Stimulated activated CD4-positive, alpha-beta T cell treated with anti-CD3 and anti-CD28 coated beads, Interleukin-4, amount 100 ng/mL, for 4 hours (primary cell): ENCODE measurements at regions not wholly inside any gene's neighbourhood (a gene's known extent, or its start where the extent isn't known, plus 50 kb on each side); places are given as distances from the start of the nearest gene placed in this dataset.
"Not testable (repeated sequence)": the region's sequence is repeated elsewhere in the genome, so short reads cannot be mapped to it uniquely, and the experiment has no call there.

ENCODE experiments used
- DNase-seq, 2 experiments: peaks; one replicate each; pipeline ENCODE4 v3.0.0-alpha.2; 2020

DNA sequence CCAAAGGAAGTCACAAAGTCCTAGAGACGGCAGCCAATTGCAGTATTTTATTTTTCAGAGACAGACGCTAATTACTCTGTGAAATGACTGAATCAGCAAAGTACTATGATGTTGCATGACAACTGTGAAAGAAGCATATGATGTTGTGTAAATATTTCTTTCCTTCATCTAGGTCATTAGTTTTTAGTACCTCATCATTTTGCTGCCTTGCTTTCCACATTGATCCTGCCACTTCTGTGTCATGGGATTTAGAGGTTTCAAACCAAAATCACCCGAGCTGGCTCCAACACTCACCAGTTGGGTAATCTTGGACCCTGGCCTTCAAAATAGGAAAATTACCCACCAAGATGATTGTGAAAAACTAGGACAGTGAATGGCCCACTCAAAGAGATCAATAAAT lies 585.2 kb downstream of the ACTL7B start:
- no peak for DNase-seq

GRCh38 chr9:108270051-108270450 lies 585.7 kb downstream of the ACTL7B start:
- DNase-seq: no peak

GRCh38 chr9:108269371-108269770 lies 586.4 kb downstream of the ACTL7B start:
- no peak for DNase-seq

DNA sequence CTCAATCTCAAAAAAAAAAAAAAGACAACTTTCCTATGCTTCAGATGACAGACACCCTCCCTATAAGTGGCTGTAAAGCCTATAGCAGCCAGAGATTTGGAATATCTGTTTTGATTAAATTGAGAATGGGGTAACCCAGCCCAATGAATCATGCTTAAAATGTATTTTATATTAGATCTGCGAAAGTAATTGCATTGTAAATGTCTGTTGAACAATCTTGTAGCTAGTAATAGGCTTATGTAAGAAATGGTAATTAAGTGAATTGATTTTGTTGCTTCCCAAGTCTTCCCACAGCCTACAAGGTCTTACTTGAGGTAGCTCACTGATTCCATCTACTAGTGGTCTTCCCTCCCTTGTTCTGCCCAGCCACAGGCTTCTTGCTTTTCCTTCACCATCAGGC lies 590.7 kb downstream of the ACTL7B start:
- no peak for DNase-seq

DNA sequence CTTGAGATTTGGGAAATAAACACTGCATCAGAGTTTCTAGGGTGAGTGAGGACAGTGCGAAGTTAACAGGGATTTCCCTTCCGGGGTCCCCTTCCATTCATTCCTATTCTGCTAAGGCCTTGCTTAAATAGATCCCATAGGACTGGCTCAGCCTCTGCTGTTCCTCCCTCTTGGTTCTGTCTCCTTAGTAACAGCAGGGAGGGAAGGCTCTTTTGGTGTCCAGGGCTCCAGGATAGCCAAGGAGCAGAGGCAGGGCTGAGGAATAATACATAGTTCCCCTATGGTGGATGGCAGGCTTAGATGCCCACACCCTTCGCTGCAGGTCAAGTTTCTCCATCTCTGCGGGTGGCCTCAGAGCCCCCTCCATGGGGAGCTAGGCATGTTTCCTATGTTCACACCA lies 591.7 kb downstream of the ACTL7B start:
- no peak for DNase-seq

- no peak for DNase-seq
These were observed 593.0 kb downstream of the ACTL7B start for GRCh38 chr9:108262836-108263235.

- no peak for DNase-seq
These were observed 595.7 kb downstream of the ACTL7B start for GRCh38 chr9:108259917-108260675.

- DNase-seq: no peak
These were observed 597.1 kb downstream of the ACTL7B start for GRCh38 chr9:108258640-108259039.

- no peak for DNase-seq
These were observed 598.4 kb downstream of the ACTL7B start for GRCh38 chr9:108257382-108257781.

DNA sequence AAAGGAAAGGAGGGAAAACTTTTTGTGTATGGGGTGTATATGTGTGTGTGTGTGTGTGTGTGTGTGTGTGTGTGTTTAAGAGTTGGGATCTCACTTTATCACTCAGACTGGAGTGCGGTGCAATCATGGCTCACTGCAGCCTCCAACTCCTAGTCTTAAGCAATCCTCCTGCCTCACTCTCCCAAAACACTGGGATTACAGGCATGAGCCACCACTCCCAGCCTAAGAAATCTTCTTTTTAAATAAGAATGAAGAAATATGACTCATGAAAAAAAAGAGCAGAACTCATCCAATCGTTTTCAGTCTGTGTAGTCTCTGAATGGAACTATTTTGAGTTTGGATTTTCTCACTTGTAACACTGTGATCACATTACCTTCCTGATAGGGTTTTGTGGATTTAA lies 601.5 kb downstream of the ACTL7B start:
- DNase-seq: no peak

GRCh38 chr9:108247391-108247790 lies 608.4 kb downstream of the ACTL7B start:
- DNase-seq: not testable (repeated sequence)

- DNase-seq: no peak
These were observed 609.9 kb downstream of the ACTL7B start for GRCh38 chr9:108245901-108246300.

GRCh38 chr9:108245331-108245730 lies 610.5 kb downstream of the ACTL7B start:
- DNase-seq: no peak

DNA sequence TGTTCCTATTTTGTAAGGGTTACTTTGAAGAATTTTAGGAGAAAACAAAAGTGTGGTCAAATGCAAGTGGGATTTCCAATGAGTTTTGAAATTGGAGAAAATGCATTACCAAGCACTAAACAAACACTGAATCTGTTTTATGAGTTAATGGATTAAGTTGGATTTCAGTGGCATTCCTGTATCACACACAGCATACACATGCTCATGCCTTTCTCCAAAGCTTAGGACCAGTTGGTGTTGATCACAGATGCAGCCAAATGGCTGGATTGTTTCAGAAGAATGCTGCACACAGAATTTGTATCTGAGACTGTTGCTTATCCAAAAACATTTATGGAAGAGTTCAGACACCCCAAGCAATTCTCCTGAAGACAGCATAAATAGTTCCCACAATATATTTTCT lies 611.1 kb downstream of the ACTL7B start:
- DNase-seq: no peak

DNA sequence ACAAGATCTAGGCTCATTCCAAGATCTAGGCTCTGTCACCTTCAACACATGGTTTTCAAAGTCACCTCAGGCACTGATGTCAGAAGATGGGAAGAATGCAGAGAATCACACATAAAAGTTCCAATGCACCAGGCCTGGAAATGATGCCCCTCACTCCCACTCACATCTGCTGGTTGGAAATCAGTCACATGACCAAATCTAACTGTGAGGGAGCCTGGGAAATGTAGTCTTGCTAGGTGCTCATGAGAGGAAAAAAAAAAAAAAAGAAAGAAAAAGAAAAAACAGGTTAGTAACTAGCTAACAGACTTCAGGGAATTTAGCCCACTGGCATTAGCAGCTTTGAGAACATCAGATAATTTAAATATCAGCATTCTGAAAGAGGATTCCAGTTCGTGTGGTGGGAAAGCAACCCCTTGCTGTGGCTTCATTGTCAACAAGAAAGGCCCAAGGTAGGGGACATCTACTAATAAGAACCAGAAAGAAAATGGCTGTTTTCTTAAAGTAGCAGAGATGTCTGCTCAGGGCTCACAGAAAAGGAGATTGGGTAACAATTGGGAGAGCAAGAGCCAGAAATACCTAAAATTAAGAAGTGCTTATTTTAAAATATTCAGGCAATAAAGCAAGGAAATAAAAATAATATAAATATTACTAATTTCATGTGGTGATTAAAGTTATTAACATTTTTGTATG lies 614.3 kb downstream of the ACTL7B start:
- DNase-seq: no peak

- no peak for DNase-seq
These were observed 616.0 kb downstream of the ACTL7B start for GRCh38 chr9:108239696-108240321.

DNA sequence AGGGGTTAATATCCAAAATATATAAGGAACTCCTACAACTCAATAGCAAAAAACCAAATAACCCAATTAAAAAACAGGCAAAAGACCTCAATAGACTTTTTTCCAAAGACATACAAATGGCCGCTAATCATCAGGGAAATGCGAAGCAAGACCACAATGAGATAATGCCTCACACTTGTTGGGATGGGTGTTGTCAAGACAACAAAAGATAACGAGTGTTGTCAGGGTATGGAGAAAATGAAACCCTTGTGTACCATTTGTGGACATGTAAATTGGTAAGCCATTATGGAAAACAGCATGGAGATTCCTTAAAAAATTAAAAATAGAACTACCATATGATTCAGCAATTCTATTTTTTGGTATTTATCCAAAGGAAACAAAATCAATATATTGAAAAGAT lies 620.2 kb downstream of the ACTL7B start:
- no peak for DNase-seq

DNA sequence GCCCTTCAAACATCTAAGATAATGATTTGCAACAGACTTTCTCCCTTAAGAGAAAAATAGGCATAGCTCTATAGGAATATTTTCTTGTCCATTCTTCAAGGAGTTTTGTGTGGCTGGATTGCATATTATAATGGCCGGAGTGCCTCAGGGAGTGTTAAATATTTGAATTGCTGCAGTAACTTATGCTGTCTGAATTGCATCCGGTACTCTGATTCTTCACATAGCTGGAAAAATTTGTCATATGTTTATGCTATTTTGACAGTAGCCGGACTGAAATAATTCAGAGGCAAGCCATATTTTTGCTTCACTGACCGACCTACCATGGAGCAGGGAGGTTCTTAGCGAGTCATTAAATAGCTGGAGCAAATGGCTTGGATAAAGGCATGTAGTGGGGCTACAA lies 621.0 kb downstream of the ACTL7B start:
- no peak for DNase-seq

- no peak for DNase-seq
These were observed 630.5 kb downstream of the ACTL7B start for GRCh38 chr9:108225149-108225800.

GRCh38 chr9:108224716-108225115 lies 631.1 kb downstream of the ACTL7B start:
- DNase-seq: no peak

GRCh38 chr9:108219664-108220063 lies 636.1 kb downstream of the ACTL7B start:
- DNase-seq: no peak

DNA sequence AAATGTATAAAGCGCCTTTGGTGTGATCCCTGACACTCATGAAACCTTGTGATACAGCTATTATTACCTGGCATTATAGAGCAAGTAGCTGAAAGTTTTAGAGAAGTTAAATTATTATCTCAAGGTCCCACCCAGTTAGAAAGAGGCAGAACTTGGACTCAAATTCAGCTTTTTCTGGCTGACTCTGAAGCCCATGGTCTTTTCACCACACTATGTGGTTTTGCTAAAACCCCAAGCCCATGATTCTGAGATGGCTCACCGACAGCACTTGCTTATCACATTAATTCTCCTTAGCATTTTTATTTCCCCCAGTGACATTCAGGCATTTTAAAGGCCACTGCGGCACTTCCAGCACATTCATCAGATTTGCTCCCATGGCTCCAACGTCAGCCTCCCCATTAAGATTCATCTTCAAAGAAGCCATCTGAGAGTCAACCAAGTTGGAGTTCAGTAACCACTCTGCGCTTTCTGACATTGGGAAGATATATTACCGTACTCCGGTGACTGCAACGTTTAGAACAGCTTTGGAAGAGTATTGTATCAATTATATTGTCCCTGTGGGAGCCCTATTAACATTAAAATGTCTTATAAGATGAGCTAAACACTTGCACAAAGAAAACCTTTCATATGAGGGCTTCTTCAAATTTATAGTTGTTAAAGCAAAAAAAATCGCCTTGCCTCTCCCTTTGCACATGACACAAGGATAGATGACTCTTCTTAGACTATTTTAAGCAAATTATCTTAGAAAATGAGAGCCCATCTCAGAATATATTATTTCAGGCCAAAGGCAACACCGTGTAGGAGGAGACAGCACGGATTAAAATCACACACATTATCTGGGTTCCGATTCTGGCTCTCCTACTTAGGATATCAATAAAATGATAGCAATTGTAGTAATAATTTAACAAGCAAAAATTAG lies 638.1 kb downstream of the ACTL7B start:
- DNase-seq: no peak

- DNase-seq: no peak
These were observed 642.3 kb downstream of the ACTL7B start for GRCh38 chr9:108213511-108213910.
